GM21367 (cell line): ENCODE measurements at regions not wholly inside any gene's neighbourhood (a gene's known extent, or its start where the extent isn't known, plus 50 kb on each side); places are given as distances from the start of the nearest gene placed in this dataset.

Experiments
- ATAC-seq: cut with Tn5 transposase; IDR thresholded peaks from one replicate; pipeline ENCODE4 v1.9.1; 2021; ENCODE audit not compliant: unreplicated experiment

GRCh38 chr4:116453127-116453526 is 632.2 kb downstream of the TRAM1L1 start:
- no peak for ATAC-seq

- ATAC-seq: no peak
Observed at GRCh38 chr4:116449764-116450163, 635.6 kb downstream of the TRAM1L1 start.

- ATAC-seq: no peak
Observed at GRCh38 chr4:116444117-116444516, 641.3 kb downstream of the TRAM1L1 start.

- no peak for ATAC-seq
Observed at GRCh38 chr4:116438981-116439729, 646.2 kb downstream of the TRAM1L1 start.

GRCh38 chr4:116438417-116438816 is 647.0 kb downstream of the TRAM1L1 start:
- ATAC-seq: no peak

GRCh38 chr4:116427666-116428065 is 657.7 kb downstream of the TRAM1L1 start:
- no peak for ATAC-seq

- ATAC-seq: no peak
Observed at GRCh38 chr4:116413222-116413621, 672.2 kb downstream of the TRAM1L1 start.

- ATAC-seq: no peak
Observed at GRCh38 chr4:116401293-116401692, 684.1 kb downstream of the TRAM1L1 start.

GRCh38 chr4:116400480-116400879 is 684.9 kb downstream of the TRAM1L1 start:
- ATAC-seq: no peak

GRCh38 chr4:116397714-116398113 is 687.7 kb downstream of the TRAM1L1 start:
- ATAC-seq: no peak

- no peak for ATAC-seq
Observed at GRCh38 chr4:116397291-116397690, 688.1 kb downstream of the TRAM1L1 start.

GRCh38 chr4:116395408-116395807 is 690.0 kb downstream of the TRAM1L1 start:
- ATAC-seq: no peak

GRCh38 chr4:116391020-116391419 is 694.4 kb downstream of the TRAM1L1 start:
- ATAC-seq: no peak

GRCh38 chr4:116389139-116389538 is 696.2 kb downstream of the TRAM1L1 start:
- no peak for ATAC-seq

GRCh38 chr4:116387937-116388474 is 697.4 kb downstream of the TRAM1L1 start:
- no peak for ATAC-seq

- ATAC-seq: no peak
Observed at GRCh38 chr4:116386856-116387255, 698.5 kb downstream of the TRAM1L1 start.

GRCh38 chr4:116385583-116385982 is 699.8 kb downstream of the TRAM1L1 start:
- ATAC-seq: no peak

- ATAC-seq: no peak
Observed at GRCh38 chr4:116374815-116375214, 710.6 kb downstream of the TRAM1L1 start.

- no peak for ATAC-seq
Observed at GRCh38 chr4:116362583-116362982, 722.8 kb downstream of the TRAM1L1 start.

- ATAC-seq: no peak
Observed at GRCh38 chr4:116361790-116362189, 723.6 kb downstream of the TRAM1L1 start.

- peak; percentile 97 for ATAC-seq
Observed at GRCh38 chr4:116358633-116359222, 726.6 kb downstream of the TRAM1L1 start.

- ATAC-seq: no peak
Observed at GRCh38 chr4:116357758-116358157, 727.6 kb downstream of the TRAM1L1 start.
